ENCODE measurements at regions not wholly inside any gene's neighbourhood (a gene's known extent, or its start where the extent isn't known, plus 50 kb on each side); places are given as distances from the start of the nearest gene placed in this dataset.

- no peaks in the 10 kb centered on the region; a peak in 1 of 4 replicates for H3K4me1 ChIP-seq (ENCODE audit: control insufficient read depth in 1 of 2, insufficient read depth in 2 of 2, low read depth in 1 of 2, low read length in 1 of 2)
- no peak overlapping the region for H3K4me2 ChIP-seq
- H4K20me1 ChIP-seq (ENCODE audit: insufficient read depth) = no peaks in the 10 kb centered on the region
- H3K79me2 ChIP-seq (ENCODE audit: insufficient read depth) = no peaks in the 10 kb centered on the region
- H3K9me2 ChIP-seq = peaks cover 6% of the 10 kb centered on the region; the same call in 1 of the 2 replicates
- H3K27me3 ChIP-seq (ENCODE audit: insufficient read depth) = no peaks in the 10 kb centered on the region
- no peak overlapping the region for H2AFZ ChIP-seq (ENCODE audit: low read depth)
- no peak overlapping the region for H3K27ac ChIP-seq (ENCODE audit: low read depth in 2 of 2, low read length in 1 of 2)
- TF ChIP-seq MEF2A (IDR thresholded peaks at IDR 0.05; ENCODE audit: borderline replicate concordance, low read depth) (no peak), PBX3 (IDR thresholded peaks at IDR 0.05) (no peak), MXI1 (IDR thresholded peaks at IDR 0.05; ENCODE audit: low read depth, low read length) (no peak), SMC3 (IDR thresholded peaks at IDR 0.05; ENCODE audit: low read depth, low read length) (no peak), NRF1 (IDR thresholded peaks at IDR 0.05; ENCODE audit: low read depth, low read length) (no peak), RAD21 (IDR thresholded peaks at IDR 0.05; ENCODE audit: low read length) (no peak), SIN3A (IDR thresholded peaks at IDR 0.05; ENCODE audit: borderline replicate concordance, low read depth, low read length) (no peak)
- ChIA-PET CTCF (no interaction called here), POLR2A (no interaction called here)
- no peaks in the 10 kb centered on the region for H3K36me3 ChIP-seq (replicated peaks in 1 of 2; ENCODE audit: control insufficient read depth in 1 of 2, insufficient read depth in 2 of 2, low read length in 1 of 2)
- no peaks in the 10 kb centered on the region for H3K9me3 ChIP-seq
- no peak for DNase-seq
- H3K4me3 ChIP-seq (ENCODE audit: low read depth in 2 of 2, low read length in 1 of 2) = no peak overlapping the region
- WGBS (ENCODE audit: low lambda C conversion rate) = 36% methylated on average over 6 of the region's 6 CpGs
- no peak overlapping the region for H3K9ac ChIP-seq
- no peaks in the 10 kb centered on the region for H3F3A ChIP-seq (replicated peaks; ENCODE audit: insufficient read depth)
Measured at GRCh38 chr10:117647306-117647705, 104.8 kb downstream of the EMX2 start.

- DNase-seq = no peak
- Histone ChIP-seq H3K9me3 (no peaks in the 10 kb centered on the region), H4K20me1 (ENCODE audit: insufficient read depth) (no peaks in the 10 kb centered on the region), H3K9me2 (no peaks in the 10 kb centered on the region), H3K4me1 (ENCODE audit: control insufficient read depth in 1 of 2, insufficient read depth in 2 of 2, low read depth in 1 of 2, low read length in 1 of 2) (no peaks in the 10 kb centered on the region; a peak in 1 of 4 replicates), H3K79me2 (ENCODE audit: insufficient read depth) (no peaks in the 10 kb centered on the region), H2AFZ (ENCODE audit: low read depth) (no peak overlapping the region), H3K4me2 (no peak overlapping the region), H3K36me3 (replicated peaks in 1 of 2; ENCODE audit: control insufficient read depth in 1 of 2, insufficient read depth in 2 of 2, low read length in 1 of 2) (no peaks in the 10 kb centered on the region), H3F3A (replicated peaks; ENCODE audit: insufficient read depth) (no peaks in the 10 kb centered on the region), H3K4me3 (ENCODE audit: low read depth in 2 of 2, low read length in 1 of 2) (no peak overlapping the region), H3K27ac (ENCODE audit: low read depth in 2 of 2, low read length in 1 of 2) (no peak overlapping the region), H3K27me3 (ENCODE audit: insufficient read depth) (no peaks in the 10 kb centered on the region), H3K9ac (no peak overlapping the region)
- ChIA-PET CTCF (interaction anchor here (1.4 kb wide), 1 partner anchor 11 kb away, joined by 4 read pairs; no protein-coding TSS in a partner anchor), POLR2A (no interaction called here)
- 17% methylated on average over 5 of the region's 5 CpGs for WGBS (ENCODE audit: low lambda C conversion rate)
- TF ChIP-seq RXRA (IDR thresholded peaks at IDR 0.05; ENCODE audit: borderline replicate concordance, low read depth) (no peak), SMC3 (IDR thresholded peaks at IDR 0.05; ENCODE audit: low read depth, low read length) (no peak), ZBTB33 (IDR thresholded peaks at IDR 0.05; ENCODE audit: borderline replicate concordance, low read depth) (no peak), FOXJ3 (CRISPR knock-in tag; IDR thresholded peaks at IDR 0.05) (no peak), PBX3 (IDR thresholded peaks at IDR 0.05) (no peak), SIN3A (IDR thresholded peaks at IDR 0.05; ENCODE audit: borderline replicate concordance, low read depth, low read length) (no peak), GABPA (IDR thresholded peaks at IDR 0.05; ENCODE audit: low read depth) (no peak), YY1 (IDR thresholded peaks at IDR 0.05; ENCODE audit: low read depth) (no peak), MXI1 (IDR thresholded peaks at IDR 0.05; ENCODE audit: low read depth, low read length) (no peak), EZH2phosphoT487 (IDR thresholded peaks at IDR 0.05; ENCODE audit: borderline replicate concordance, low read depth) (no peak), TCF12 (IDR thresholded peaks at IDR 0.05) (no peak), JUND (IDR thresholded peaks at IDR 0.05) (no peak), RCOR1 (IDR thresholded peaks at IDR 0.05; ENCODE audit: low read length) (no peak), POLR2AphosphoS5 (IDR thresholded peaks at IDR 0.05; ENCODE audit: low read depth, low read length) (no peak), IRF3 (IDR thresholded peaks at IDR 0.05; ENCODE audit: low read depth, low read length) (no peak), CTCF (IDR thresholded peaks at IDR 0.05) (no peak)
Measured at GRCh38 chr10:117651121-117651520, 108.6 kb downstream of the EMX2 start.

Measured in SK-N-SH (cell line).